GM18505 (cell line): ENCODE measurements at regions not wholly inside any gene's neighbourhood (a gene's known extent, or its start where the extent isn't known, plus 50 kb on each side); places are given as distances from the start of the nearest gene placed in this dataset.
"Not testable (repeated sequence)": the region's sequence is repeated elsewhere in the genome, so short reads cannot be mapped to it uniquely, and the experiment has no call there.

Experiments used
- ATAC-seq: cut with Tn5 transposase; IDR thresholded peaks from one replicate; pipeline ENCODE4 v1.9.1; 2021; ENCODE audit not compliant: unreplicated experiment
- POLR2A ChIP-seq: IDR thresholded peaks from 4 replicates; pipeline ENCODE4 v1.6.1; 2011; ENCODE audit warnings: borderline replicate concordance; ENCODE audit not compliant: insufficient read depth, insufficient read length; ENCODE audit errors: extremely low read depth

GRCh38 chr5:124902097-124902821, 155.8 kb upstream of the ZNF608 start:
- TF ChIP-seq POLR2A: no peak
- ATAC-seq: peak; percentile 99

GRCh38 chr5:124905256-124906130, 159.1 kb upstream of the ZNF608 start:
- no peak for ATAC-seq
- TF ChIP-seq POLR2A: no peak

GRCh38 chr5:124906339-124907097, 160.1 kb upstream of the ZNF608 start:
- no peak for TF ChIP-seq POLR2A
- ATAC-seq: no peak

- TF ChIP-seq POLR2A: no peak
- ATAC-seq: no peak
These were observed 160.7 kb upstream of the ZNF608 start for GRCh38 chr5:124907098-124907644.

- no peak for TF ChIP-seq POLR2A
- peak; percentile 69 for ATAC-seq
These were observed 162.4 kb upstream of the ZNF608 start for GRCh38 chr5:124908581-124909451.

- TF ChIP-seq POLR2A: no peak
- no peak for ATAC-seq
These were observed 163.3 kb upstream of the ZNF608 start for GRCh38 chr5:124909734-124910133.

- TF ChIP-seq POLR2A: no peak
- ATAC-seq: no peak
These were observed 164.0 kb upstream of the ZNF608 start for GRCh38 chr5:124910354-124911016.

GRCh38 chr5:124912638-124913328, 166.3 kb upstream of the ZNF608 start:
- no peak for ATAC-seq
- no peak for TF ChIP-seq POLR2A

GRCh38 chr5:124913329-124913653, 166.9 kb upstream of the ZNF608 start:
- TF ChIP-seq POLR2A: no peak
- ATAC-seq: no peak

- not testable (repeated sequence) for ATAC-seq
These were observed 169.9 kb upstream of the ZNF608 start for GRCh38 chr5:124916313-124916712.

- ATAC-seq: no peak
- TF ChIP-seq POLR2A: no peak
These were observed 172.2 kb upstream of the ZNF608 start for GRCh38 chr5:124918618-124919017.
